Smooth muscle cell of the brain vasculature (primary cell): ENCODE measurements at regions not wholly inside any gene's neighbourhood (a gene's known extent, or its start where the extent isn't known, plus 50 kb on each side); places are given as distances from the start of the nearest gene placed in this dataset.

Experiments
- DNase-seq: peaks from one replicate; pipeline ENCODE4 v3.0.0-alpha.2; 2012; ENCODE audit warnings: low read depth, low spot score

GRCh38 chr2:143823296-143823695 lies 694.1 kb downstream of the ARHGAP15 start:
- DNase-seq, result no peak

GRCh38 chr2:143822736-143823135 lies 693.5 kb downstream of the ARHGAP15 start:
- no peak for DNase-seq

GRCh38 chr2:143819764-143820163 lies 690.5 kb downstream of the ARHGAP15 start:
- no peak for DNase-seq

- DNase-seq, result no peak
Measured at GRCh38 chr2:143819190-143819735, 690.0 kb downstream of the ARHGAP15 start.
